CD14-positive monocyte (primary cell): ENCODE measurements at regions not wholly inside any gene's neighbourhood (a gene's known extent, or its start where the extent isn't known, plus 50 kb on each side); places are given as distances from the start of the nearest gene placed in this dataset.

Source experiments
- DNase-seq, 3 donors: peaks; one replicate each; pipeline ENCODE4 v3.0.0-alpha.2; 2011 to 2022
- H2AFZ ChIP-seq: 2 replicates; pipeline ENCODE4 v1.6.0; 2012; ENCODE audit warnings: mild to moderate bottlenecking, low read depth, low read length, inconsistent platforms; ENCODE audit not compliant: insufficient read depth, poor library complexity, severe bottlenecking
- H3K27ac ChIP-seq, 2 donors: 1 replicate in 1 of 2; 2 replicates in 1 of 2; pipeline ENCODE4 v1.5.1; 2012 to 2013; ENCODE audit warnings: low read length in 2 of 2, control low read depth in 1 of 2, inconsistent platforms in 1 of 2, low read depth in 1 of 2, mild to moderate bottlenecking in 1 of 2
- H3K27me3 ChIP-seq, 2 donors: one replicate each; pipeline versions ENCODE4 v1.6.0 to v1.6.1; 2011 to 2013; ENCODE audit warnings: low read length in 2 of 2; ENCODE audit not compliant: control insufficient read depth in 2 of 2, insufficient read depth in 2 of 2
- H3K36me3 ChIP-seq, 2 donors: replicated peaks in 1 of 2; 1 replicate in 1 of 2; 2 replicates in 1 of 2; pipeline versions ENCODE4 v1.5.1 to v1.6.1; 2012 to 2013; ENCODE audit warnings: low read length in 2 of 2, control low read depth in 1 of 2, inconsistent platforms in 1 of 2, mild to moderate bottlenecking in 1 of 2; ENCODE audit not compliant: insufficient read depth in 2 of 2, control insufficient read depth in 1 of 2
- H3K4me1 ChIP-seq, 2 donors: 1 replicate in 1 of 2; 2 replicates in 1 of 2; pipeline versions ENCODE4 v1.5.1 to v1.6.1; 2012 to 2013; ENCODE audit warnings: low read length in 2 of 2, control low read depth in 1 of 2, inconsistent platforms in 1 of 2, mild to moderate bottlenecking in 1 of 2, moderate library complexity in 1 of 2; ENCODE audit not compliant: insufficient read depth in 2 of 2, control insufficient read depth in 1 of 2
- H3K4me2 ChIP-seq: replicated peaks from 2 replicates; pipeline ENCODE3; 2012; ENCODE audit warnings: low read length, moderate library complexity, mild to moderate bottlenecking; ENCODE audit not compliant: poor library complexity, severe bottlenecking; ENCODE audit errors: extremely low read depth
- H3K4me3 ChIP-seq, 3 experiments: fragments of 200-600 bp in 1 of 3; sonication (generic) in 1 of 3; replicated peaks in 1 of 3; 1 replicate in 2 of 3; 2 replicates in 1 of 3; pipeline ENCODE4 v1.5.1; 2011 to 2013; ENCODE audit warnings: low read length in 3 of 3, mild to moderate bottlenecking in 3 of 3, control low read depth in 2 of 3, low read depth in 2 of 3, inconsistent platforms in 1 of 3, moderate library complexity in 1 of 3
- H3K79me2 ChIP-seq: 2 replicates; pipeline ENCODE4 v1.6.0; 2012; ENCODE audit warnings: mild to moderate bottlenecking, control low read depth, inconsistent platforms, low read length, moderate library complexity; ENCODE audit not compliant: insufficient read depth
- H3K9ac ChIP-seq: 2 replicates; pipeline ENCODE4 v1.6.0; 2017; ENCODE audit warnings: low read length, mild to moderate bottlenecking; ENCODE audit not compliant: insufficient read depth, poor library complexity, severe bottlenecking
- H3K9me3 ChIP-seq, 2 donors: replicated peaks in 1 of 2; 1 replicate in 1 of 2; 2 replicates in 1 of 2; pipeline versions ENCODE4 v1.5.1 to v1.6.1; 2012 to 2013; ENCODE audit warnings: low read length in 2 of 2, control low read depth in 1 of 2; ENCODE audit not compliant: control insufficient read depth in 1 of 2, insufficient read depth in 1 of 2
- H4K20me1 ChIP-seq: 2 replicates; pipeline ENCODE4 v1.6.0; 2012; ENCODE audit warnings: mild to moderate bottlenecking, low read length, control low read depth, moderate library complexity; ENCODE audit not compliant: insufficient read depth
- H3K27ac Mint-ChIP-seq, 7 donors: one replicate each; pipeline ENCODE4 v1.8.0; 2020; ENCODE audit warnings: mild to moderate bottlenecking in 7 of 7, mixed read lengths in 7 of 7, moderate library complexity in 6 of 7, inconsistent platforms in 2 of 7
- H3K27me3 Mint-ChIP-seq, 3 donors: one replicate each; pipeline ENCODE4 v1.8.0; 2021 to 2022; ENCODE audit warnings: low read depth in 3 of 3, mild to moderate bottlenecking in 3 of 3, mixed read lengths in 3 of 3, moderate library complexity in 3 of 3, inconsistent platforms in 1 of 3
- H3K36me3 Mint-ChIP-seq, 2 donors: one replicate each; pipeline ENCODE4 v1.8.0; 2020; ENCODE audit warnings: mixed read lengths in 2 of 2, inconsistent platforms in 1 of 2, mild to moderate bottlenecking in 1 of 2
- H3K4me1 Mint-ChIP-seq: one replicate; pipeline ENCODE4 v1.8.0; 2020; ENCODE audit warnings: mild to moderate bottlenecking, mixed read lengths
- H3K4me3 Mint-ChIP-seq, 2 donors: one replicate each; pipeline ENCODE4 v1.8.0; 2020; ENCODE audit warnings: mild to moderate bottlenecking in 2 of 2, mixed read lengths in 2 of 2, moderate library complexity in 1 of 2
- H3K9me3 Mint-ChIP-seq, 7 donors: one replicate each; pipeline ENCODE4 v1.8.0; 2020 to 2022; ENCODE audit warnings: mixed read lengths in 7 of 7, mild to moderate bottlenecking in 6 of 7, moderate library complexity in 6 of 7, inconsistent platforms in 2 of 7
- CTCF ChIP-seq: fragments of 200-600 bp; IDR thresholded peaks from one replicate; pipeline ENCODE4 v1.8.0; 2022; ENCODE audit warnings: antibody characterized with exemption, mild to moderate bottlenecking
- WGBS: methylation state at CpG from one replicate; pipeline ENCODE4 v1.1.5; 2013; ENCODE audit warnings: missing lambda C conversion rate; ENCODE audit not compliant: insufficient coverage; 5-methylcytosine and 5-hydroxymethylcytosine counted together
- intact Hi-C, 2 donors: fragments of 100-400 bp; cut with micrococcal nuclease; formaldehyde crosslinking; loops; one replicate each; pipeline versions ENCODE4 v1.15.0 to v1.15.1; 2023

GRCh38 chr9:102047549-102047948 lies 309.1 kb upstream of the GRIN3A start:
- H4K20me1 ChIP-seq, result no peaks in the 10 kb centered on the region
- H3K36me3 ChIP-seq, result no peaks in the 10 kb centered on the region
- no peaks in the 10 kb centered on the region for H3K36me3 Mint-ChIP-seq
- intact Hi-C loops, result no loop called here
- no peaks in the 10 kb centered on the region for H3K4me1 ChIP-seq
- H3K9me3 ChIP-seq, result peaks cover 0 to 2% of the 10 kb centered on the region in 2 donors
- H3K4me1 Mint-ChIP-seq, result no peaks in the 10 kb centered on the region
- H3K9me3 Mint-ChIP-seq, result peaks cover 0 to 8% (median 0%) of the 10 kb centered on the region in 7 donors
- no peaks in the 10 kb centered on the region for H3K27me3 ChIP-seq
- H3K27ac Mint-ChIP-seq, result no peak overlapping the region
- H3K9ac ChIP-seq, result no peak overlapping the region
- no peak overlapping the region for H3K27ac ChIP-seq
- no peak for DNase-seq
- no peak overlapping the region for H3K4me3 ChIP-seq
- no CpG with 5 or more reads among the region's 3 CpGs for WGBS
- H3K4me2 ChIP-seq, result no peak overlapping the region
- no peak for TF ChIP-seq CTCF
- H3K4me3 Mint-ChIP-seq, result no peak overlapping the region
- H2AFZ ChIP-seq, result no peak overlapping the region
- H3K79me2 ChIP-seq, result no peaks in the 10 kb centered on the region
- H3K27me3 Mint-ChIP-seq, result no peaks in the 10 kb centered on the region

- H3K4me1 ChIP-seq, result no peaks in the 10 kb centered on the region
- H3K79me2 ChIP-seq, result no peaks in the 10 kb centered on the region
- DNase-seq, result no peak
- Mint-ChIP-seq H3K4me1 (no peaks in the 10 kb centered on the region), H3K27ac (no peak overlapping the region), H3K9me3 (peaks cover 0 to 5% (median 0%) of the 10 kb centered on the region in 7 donors), H3K27me3 (no peaks in the 10 kb centered on the region), H3K4me3 (no peak overlapping the region), H3K36me3 (no peaks in the 10 kb centered on the region)
- no peaks in the 10 kb centered on the region for H4K20me1 ChIP-seq
- H3K9me3 ChIP-seq, result peaks cover 0 to 2% of the 10 kb centered on the region in 2 donors
- H3K36me3 ChIP-seq, result no peaks in the 10 kb centered on the region
- WGBS, result no CpG with 5 or more reads among the region's 1 CpG
- intact Hi-C loops, result no loop called here
- no peak overlapping the region for H3K27ac ChIP-seq
- H3K27me3 ChIP-seq, result no peaks in the 10 kb centered on the region
- H2AFZ ChIP-seq, result no peak overlapping the region
- H3K9ac ChIP-seq, result no peak overlapping the region
- H3K4me3 ChIP-seq, result no peak overlapping the region
- no peak for TF ChIP-seq CTCF
- H3K4me2 ChIP-seq, result no peak overlapping the region
Observed at GRCh38 chr9:102044133-102044532, 305.7 kb upstream of the GRIN3A start.
